Prostate gland (tissue), 2 donors: ENCODE measurements at regions not wholly inside any gene's neighbourhood (a gene's known extent, or its start where the extent isn't known, plus 50 kb on each side); places are given as distances from the start of the nearest gene placed in this dataset.

ENCODE experiments used
- DNase-seq: peaks from one replicate; pipeline ENCODE4 v3.0.0-alpha.2; 2019; ENCODE audit warnings: low spot score
- H3K27ac ChIP-seq, 2 donors: fragments of 200-600 bp; sonication (generic); 2 replicates each; pipeline ENCODE4 v1.5.1; 2017 to 2019
- H3K27me3 ChIP-seq: fragments of 200-600 bp; sonication (generic); replicated peaks from 2 replicates; pipeline ENCODE4 v1.5.1; 2019; ENCODE audit not compliant: insufficient read depth
- H3K36me3 ChIP-seq, 2 donors: fragments of 200-600 bp; sonication (generic); 1 replicate in 1 of 2; 2 replicates in 1 of 2; pipeline versions ENCODE4 v1.5.1 to v1.8.1; 2017 to 2019
- H3K4me1 ChIP-seq: fragments of 200-600 bp; sonication (generic); replicated peaks from 2 replicates; pipeline ENCODE4 v1.5.1; 2019
- H3K4me3 ChIP-seq, 2 donors: fragments of 200-600 bp; sonication (generic); 2 replicates each; pipeline ENCODE4 v1.5.1; 2017 to 2019
- H3K9me3 ChIP-seq: fragments of 200-600 bp; sonication (generic); 2 replicates; pipeline ENCODE4 v1.5.1; 2017
- POLR2A ChIP-seq: fragments of 450-650 bp; IDR thresholded peaks from one replicate; pipeline ENCODE4 v1.6.1; 2016; ENCODE audit warnings: antibody characterized with exemption, mild to moderate bottlenecking
- POLR2AphosphoS5 ChIP-seq: sonication (generic); formaldehyde crosslinking; IDR thresholded peaks from one replicate; pipeline ENCODE4 v1.6.1; 2017; ENCODE audit warnings: antibody characterized with exemption
- WGBS: methylation state at CpG from one replicate; pipeline ENCODE4 v1.1.5; 2018; 5-methylcytosine and 5-hydroxymethylcytosine counted together
- intact Hi-C: fragments of 100-400 bp; cut with DNase I; formaldehyde crosslinking; loops from one replicate; pipeline ENCODE4 v1.14.2; 2022
- TF ChIP-seq, protein P1 (sequence below), 4 experiments: fragments of 200-600 bp in 2 of 4; fragments of 450-650 bp in 2 of 4; sonication (generic) in 2 of 4; IDR thresholded peaks; 1 replicate in 3 of 4; 2 replicates in 1 of 4; pipeline ENCODE4 v1.5.1; 2016 to 2019; ENCODE audit warnings: antibody characterized with exemption in 4 of 4, mild to moderate bottlenecking in 2 of 4, moderate library complexity in 2 of 4

DNA sequence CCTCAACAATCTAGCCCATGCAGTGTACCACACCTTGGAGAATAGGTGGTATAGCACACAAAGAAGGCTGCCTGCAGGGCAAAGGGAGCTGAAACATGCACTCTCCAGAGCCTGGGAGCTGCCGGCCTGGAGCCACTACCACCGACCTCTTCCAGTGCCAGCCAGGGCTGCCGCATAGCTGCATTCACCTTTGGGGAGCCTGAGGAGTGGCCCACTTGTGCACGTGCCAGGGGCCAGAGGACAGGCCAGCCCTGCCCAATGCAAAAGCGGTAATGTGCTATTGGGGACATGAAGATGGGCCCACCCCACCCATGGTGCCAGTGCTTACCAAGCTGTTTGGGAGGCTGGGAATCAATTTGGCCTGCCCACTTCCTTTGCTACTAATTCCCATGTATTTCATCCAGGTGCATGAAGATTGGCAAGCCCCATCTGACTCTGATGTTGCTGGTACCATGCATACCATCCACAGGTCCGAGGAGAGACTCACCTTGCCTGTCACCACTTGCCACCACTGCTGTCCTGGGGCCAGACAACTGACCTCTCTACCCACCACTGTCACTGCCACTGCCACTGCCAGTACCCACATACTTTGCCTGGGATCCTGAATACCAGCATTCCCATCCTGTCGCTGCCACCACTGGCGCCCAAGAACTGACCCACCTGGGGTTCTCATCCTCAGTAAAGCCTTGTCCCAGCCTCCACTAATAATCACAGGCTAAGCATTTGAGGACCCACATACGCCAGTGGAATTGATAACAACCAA, 506.9 kb downstream of the MAGEB5 start:
- whole genome bisulfite sequencing, result 89% methylated on average over 2 of the region's 9 CpGs
- H3K4me1 ChIP-seq, result no peaks in the 10 kb centered on the region
- H3K36me3 ChIP-seq, result no peaks in the 10 kb centered on the region
- TF ChIP-seq POLR2AphosphoS5 (no peak), POLR2A (no peak)
- TF ChIP-seq, protein P1, sequence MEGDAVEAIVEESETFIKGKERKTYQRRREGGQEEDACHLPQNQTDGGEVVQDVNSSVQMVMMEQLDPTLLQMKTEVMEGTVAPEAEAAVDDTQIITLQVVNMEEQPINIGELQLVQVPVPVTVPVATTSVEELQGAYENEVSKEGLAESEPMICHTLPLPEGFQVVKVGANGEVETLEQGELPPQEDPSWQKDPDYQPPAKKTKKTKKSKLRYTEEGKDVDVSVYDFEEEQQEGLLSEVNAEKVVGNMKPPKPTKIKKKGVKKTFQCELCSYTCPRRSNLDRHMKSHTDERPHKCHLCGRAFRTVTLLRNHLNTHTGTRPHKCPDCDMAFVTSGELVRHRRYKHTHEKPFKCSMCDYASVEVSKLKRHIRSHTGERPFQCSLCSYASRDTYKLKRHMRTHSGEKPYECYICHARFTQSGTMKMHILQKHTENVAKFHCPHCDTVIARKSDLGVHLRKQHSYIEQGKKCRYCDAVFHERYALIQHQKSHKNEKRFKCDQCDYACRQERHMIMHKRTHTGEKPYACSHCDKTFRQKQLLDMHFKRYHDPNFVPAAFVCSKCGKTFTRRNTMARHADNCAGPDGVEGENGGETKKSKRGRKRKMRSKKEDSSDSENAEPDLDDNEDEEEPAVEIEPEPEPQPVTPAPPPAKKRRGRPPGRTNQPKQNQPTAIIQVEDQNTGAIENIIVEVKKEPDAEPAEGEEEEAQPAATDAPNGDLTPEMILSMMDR (IDR thresholded peaks at IDR 0.05), result no peak
- no peaks in the 10 kb centered on the region for H3K27me3 ChIP-seq
- H3K9me3 ChIP-seq, result no peaks in the 10 kb centered on the region
- H3K4me3 ChIP-seq, result no peak overlapping the region
- no peak overlapping the region for H3K27ac ChIP-seq
- DNase-seq, result no peak
- intact Hi-C loops, result no loop called here

DNA sequence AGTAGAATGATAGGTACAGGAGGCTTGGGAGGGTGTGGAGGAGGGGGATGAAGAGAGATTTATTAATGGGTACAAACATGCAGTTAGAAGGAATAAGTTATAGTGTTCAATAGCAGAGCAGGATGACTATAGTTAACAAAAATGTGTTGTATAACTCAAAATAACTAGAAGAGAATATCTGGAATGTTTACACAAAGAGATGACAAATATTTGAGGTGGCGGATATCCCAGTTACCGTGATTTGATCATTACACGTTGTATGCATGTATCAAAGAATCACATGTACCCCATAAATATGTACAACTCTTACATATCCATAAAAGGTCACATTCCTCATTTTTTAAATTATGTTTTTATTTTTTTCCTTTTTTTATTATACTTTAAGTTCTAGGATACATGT, 456.6 kb downstream of the MAGEB5 start:
- Histone ChIP-seq H3K4me3 (no peak overlapping the region), H3K36me3 (no peaks in the 10 kb centered on the region), H3K9me3 (no peaks in the 10 kb centered on the region), H3K27me3 (no peaks in the 10 kb centered on the region), H3K4me1 (no peaks in the 10 kb centered on the region), H3K27ac (no peak overlapping the region)
- no peak for DNase-seq
- TF ChIP-seq POLR2A, result no peak
- intact Hi-C loops, result no loop called here
- WGBS, result 39% methylated on average over 3 of the region's 3 CpGs

DNA sequence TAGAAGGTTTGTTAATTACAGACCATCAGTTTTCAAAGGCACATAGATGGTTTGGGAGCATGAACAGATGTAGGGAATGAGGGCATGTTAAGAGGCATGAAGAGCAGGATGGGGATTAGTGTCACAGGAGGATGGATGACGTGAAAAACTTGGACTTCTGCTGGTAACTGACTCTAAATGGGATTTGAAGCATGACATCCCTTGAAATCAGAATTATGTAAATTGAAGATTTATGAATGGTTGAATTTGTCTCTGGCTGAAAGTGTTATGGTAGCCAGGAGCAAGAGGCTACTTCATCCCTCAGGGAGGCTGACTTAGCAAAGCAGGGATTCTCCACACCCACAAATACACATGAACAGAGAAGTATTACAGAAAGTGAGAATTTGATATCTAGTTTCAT, 454.6 kb downstream of the MAGEB5 start:
- 88% methylated on average over 1 of the region's 1 CpG for WGBS
- intact Hi-C loops, result no loop called here
- no peaks in the 10 kb centered on the region for H3K36me3 ChIP-seq

DNA sequence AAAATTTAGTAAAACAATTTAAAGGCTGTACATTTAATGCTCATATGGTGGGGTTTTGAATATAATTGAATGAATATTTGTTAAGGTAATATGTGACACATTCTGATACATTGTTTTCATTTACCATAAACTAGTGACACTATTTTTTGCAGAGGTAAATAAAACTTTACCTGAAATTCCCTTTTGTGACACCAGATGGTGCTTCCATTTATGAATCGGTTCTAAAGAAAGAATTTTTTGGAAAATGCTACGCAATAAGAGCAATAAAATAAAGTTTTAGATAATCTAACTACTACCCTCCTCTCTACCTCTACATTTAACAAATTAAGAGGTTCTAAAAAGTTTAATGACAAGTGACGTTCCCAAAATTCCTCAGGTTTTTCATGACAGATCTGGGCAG, 448.9 kb downstream of the MAGEB5 start:
- H3K27ac ChIP-seq, result no peak overlapping the region
- DNase-seq, result no peak
- no peaks in the 10 kb centered on the region for H3K36me3 ChIP-seq
- intact Hi-C loops, result no loop called here
- TF ChIP-seq POLR2A, result no peak
- TF ChIP-seq POLR2AphosphoS5, result no peak
- TF ChIP-seq, protein P1 (IDR thresholded peaks at IDR 0.05), result no peak
- 86% methylated on average over 3 of the region's 3 CpGs for WGBS
- H3K9me3 ChIP-seq, result no peaks in the 10 kb centered on the region
- no peaks in the 10 kb centered on the region for H3K4me1 ChIP-seq
- H3K4me3 ChIP-seq, result no peak overlapping the region
- no peaks in the 10 kb centered on the region for H3K27me3 ChIP-seq

More for the DNA sequence above, 454.6 kb downstream of the MAGEB5 start:
- TF ChIP-seq POLR2A (no peak), POLR2AphosphoS5 (no peak)
- TF ChIP-seq, protein P1 (IDR thresholded peaks at IDR 0.05), result no peak
- Histone ChIP-seq H3K27ac (no peak overlapping the region), H3K27me3 (no peaks in the 10 kb centered on the region), H3K9me3 (no peaks in the 10 kb centered on the region), H3K4me1 (no peaks in the 10 kb centered on the region), H3K4me3 (no peak overlapping the region)
- DNase-seq, result no peak

DNA sequence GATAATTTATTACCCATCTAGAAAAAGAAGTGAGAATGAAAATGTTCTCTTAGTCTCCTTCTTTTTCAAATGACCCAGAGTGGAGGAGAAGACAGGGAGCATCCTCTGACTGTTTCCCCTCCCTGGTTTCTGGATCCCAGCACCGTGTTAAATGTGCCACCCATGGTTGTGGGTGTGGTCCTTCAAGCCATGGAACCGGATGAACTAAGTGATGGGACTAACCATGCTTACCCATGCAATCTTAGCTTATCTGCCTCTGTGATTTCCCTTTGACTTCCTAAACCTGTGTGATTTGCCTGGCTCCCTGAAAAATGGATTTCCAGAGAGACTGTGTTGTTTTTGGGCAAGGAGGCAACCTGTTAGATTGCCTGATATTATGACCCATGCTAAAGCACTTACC, 437.1 kb downstream of the MAGEB5 start:
- 88% methylated on average over 2 of the region's 2 CpGs for WGBS
- no peak overlapping the region for H3K4me3 ChIP-seq

More for the DNA sequence above, 437.1 kb downstream of the MAGEB5 start:
- no peak overlapping the region for H3K27ac ChIP-seq
- no peaks in the 10 kb centered on the region for H3K27me3 ChIP-seq
- no peak for TF ChIP-seq POLR2A
- TF ChIP-seq POLR2AphosphoS5, result no peak
- TF ChIP-seq, protein P1 (IDR thresholded peaks at IDR 0.05), result no peak
- no peaks in the 10 kb centered on the region for H3K4me1 ChIP-seq
- intact Hi-C loops, result no loop called here
- DNase-seq, result no peak
- no peaks in the 10 kb centered on the region for H3K36me3 ChIP-seq
- H3K9me3 ChIP-seq, result no peaks in the 10 kb centered on the region
